Effector memory CD8-positive, alpha-beta T cell (primary cell): ENCODE measurements at regions not wholly inside any gene's neighbourhood (a gene's known extent, or its start where the extent isn't known, plus 50 kb on each side); places are given as distances from the start of the nearest gene placed in this dataset.
"Not testable (repeated sequence)": the region's sequence is repeated elsewhere in the genome, so short reads cannot be mapped to it uniquely, and the experiment has no call there.

ENCODE experiments used
- ATAC-seq: fragments of 150-1000 bp; cut with Tn5 transposase; replicated peaks from 2 replicates; pipeline ENCODE4 v1.10.0; 2021; ENCODE audit warnings: mild to moderate bottlenecking, moderate library complexity
- DNase-seq, 3 experiments: peaks; one replicate each; pipeline ENCODE4 v3.0.0; 2021
- H3K27ac Mint-ChIP-seq, 2 donors: one replicate each; pipeline ENCODE4 v1.8.0; 2022; ENCODE audit warnings: mild to moderate bottlenecking in 2 of 2, mixed read lengths in 2 of 2, moderate library complexity in 2 of 2
- H3K27me3 Mint-ChIP-seq, 2 donors: one replicate each; pipeline ENCODE4 v1.8.0; 2022; ENCODE audit warnings: mixed read lengths in 2 of 2
- H3K36me3 Mint-ChIP-seq: one replicate; pipeline ENCODE4 v1.8.0; 2022; ENCODE audit warnings: mild to moderate bottlenecking, moderate library complexity, mixed read lengths; ENCODE audit not compliant: insufficient read depth
- H3K4me1 Mint-ChIP-seq, 2 donors: one replicate each; pipeline ENCODE4 v1.8.0; 2022; ENCODE audit warnings: low read depth in 2 of 2, mixed read lengths in 2 of 2
- H3K4me3 Mint-ChIP-seq, 2 donors: one replicate each; pipeline ENCODE4 v1.8.0; 2022; ENCODE audit warnings: mild to moderate bottlenecking in 2 of 2, mixed read lengths in 2 of 2, moderate library complexity in 2 of 2
- H3K9me3 Mint-ChIP-seq, 2 donors: one replicate each; pipeline ENCODE4 v1.8.0; 2022; ENCODE audit warnings: mixed read lengths in 2 of 2

GRCh38 chr4:52376132-52376704 lies 282.9 kb downstream of the USP46 start:
- H3K27me3 Mint-ChIP-seq: peaks cover 10 to 15% of the 10 kb centered on the region in 2 donors
- peak in 1 of 3 experiments; percentile 4 for DNase-seq
- ATAC-seq: no peak
- no peak overlapping the region for H3K27ac Mint-ChIP-seq
- no peaks in the 10 kb centered on the region for H3K9me3 Mint-ChIP-seq
- H3K4me3 Mint-ChIP-seq: no peak overlapping the region
- H3K4me1 Mint-ChIP-seq: no peaks in the 10 kb centered on the region
- H3K36me3 Mint-ChIP-seq: no peaks in the 10 kb centered on the region

- Mint-ChIP-seq H3K27me3 (peaks cover 10 to 15% of the 10 kb centered on the region in 2 donors), H3K36me3 (no peaks in the 10 kb centered on the region), H3K9me3 (no peaks in the 10 kb centered on the region), H3K4me1 (no peaks in the 10 kb centered on the region), H3K27ac (no peak overlapping the region), H3K4me3 (no peak overlapping the region)
- ATAC-seq (no peak), DNase-seq (no peak)
These were observed 281.5 kb downstream of the USP46 start for GRCh38 chr4:52377563-52377962.

GRCh38 chr4:52407545-52407944 lies 251.6 kb downstream of the USP46 start:
- no peaks in the 10 kb centered on the region for H3K4me1 Mint-ChIP-seq
- H3K9me3 Mint-ChIP-seq: peaks cover 7 to 10% of the 10 kb centered on the region in 2 donors
- no peak overlapping the region for H3K4me3 Mint-ChIP-seq
- H3K27me3 Mint-ChIP-seq: peaks cover 0 to under 1% of the 10 kb centered on the region in 2 donors
- H3K36me3 Mint-ChIP-seq: no peaks in the 10 kb centered on the region
- DNase-seq (no peak), ATAC-seq (no peak)
- H3K27ac Mint-ChIP-seq: no peak overlapping the region

GRCh38 chr4:52408032-52408431 lies 251.1 kb downstream of the USP46 start:
- H3K27me3 Mint-ChIP-seq: peaks cover 0 to 5% of the 10 kb centered on the region in 2 donors
- no peak overlapping the region for H3K4me3 Mint-ChIP-seq
- no peak for DNase-seq
- no peak for ATAC-seq
- no peaks in the 10 kb centered on the region for H3K36me3 Mint-ChIP-seq
- no peak overlapping the region for H3K27ac Mint-ChIP-seq
- no peaks in the 10 kb centered on the region for H3K4me1 Mint-ChIP-seq
- H3K9me3 Mint-ChIP-seq: peaks cover 10 to 13% of the 10 kb centered on the region in 2 donors

GRCh38 chr4:52408471-52408870 lies 250.6 kb downstream of the USP46 start:
- DNase-seq (no peak), ATAC-seq (no peak)
- Mint-ChIP-seq H3K9me3 (peaks cover 13 to 15% of the 10 kb centered on the region in 2 donors), H3K4me1 (no peaks in the 10 kb centered on the region), H3K27ac (no peak overlapping the region), H3K27me3 (peaks cover 0 to 9% of the 10 kb centered on the region in 2 donors), H3K4me3 (no peak overlapping the region), H3K36me3 (no peaks in the 10 kb centered on the region)

GRCh38 chr4:52409766-52410165 lies 249.3 kb downstream of the USP46 start:
- not testable (repeated sequence) for DNase-seq, H3K36me3 Mint-ChIP-seq, H3K27ac Mint-ChIP-seq, H3K4me3 Mint-ChIP-seq, ATAC-seq, H3K4me1 Mint-ChIP-seq
- H3K9me3 Mint-ChIP-seq: peaks cover 13 to 15% of the 10 kb centered on the region in 2 donors
- H3K27me3 Mint-ChIP-seq: peaks cover 0 to 11% of the 10 kb centered on the region in 2 donors

GRCh38 chr4:52410971-52411370 lies 248.1 kb downstream of the USP46 start:
- DNase-seq: no peak
- H3K27ac Mint-ChIP-seq: no peak overlapping the region
- H3K9me3 Mint-ChIP-seq: peaks cover 13 to 15% of the 10 kb centered on the region in 2 donors
- H3K4me1 Mint-ChIP-seq: no peaks in the 10 kb centered on the region
- peaks cover 0 to 11% of the 10 kb centered on the region in 2 donors for H3K27me3 Mint-ChIP-seq
- no peaks in the 10 kb centered on the region for H3K36me3 Mint-ChIP-seq
- ATAC-seq: no peak
- no peak overlapping the region for H3K4me3 Mint-ChIP-seq

GRCh38 chr4:52420330-52420729 lies 238.8 kb downstream of the USP46 start:
- Mint-ChIP-seq H3K9me3 (peaks cover 3 to 7% of the 10 kb centered on the region in 2 donors), H3K4me1 (no peaks in the 10 kb centered on the region), H3K27ac (no peak overlapping the region), H3K36me3 (no peaks in the 10 kb centered on the region), H3K27me3 (no peaks in the 10 kb centered on the region), H3K4me3 (no peak overlapping the region)
- ATAC-seq: no peak
- DNase-seq: no peak

- H3K27me3 Mint-ChIP-seq: no peaks in the 10 kb centered on the region
- DNase-seq (no peak), ATAC-seq (no peak)
- H3K9me3 Mint-ChIP-seq: peaks cover 3 to 7% of the 10 kb centered on the region in 2 donors
- no peak overlapping the region for H3K4me3 Mint-ChIP-seq
- H3K36me3 Mint-ChIP-seq: no peaks in the 10 kb centered on the region
- H3K4me1 Mint-ChIP-seq: no peaks in the 10 kb centered on the region
- H3K27ac Mint-ChIP-seq: no peak overlapping the region
These were observed 237.3 kb downstream of the USP46 start for GRCh38 chr4:52421811-52422213.

- peaks cover under 1 to 3% of the 10 kb centered on the region in 2 donors for H3K9me3 Mint-ChIP-seq
- H3K27ac Mint-ChIP-seq: no peak overlapping the region
- ATAC-seq (no peak), DNase-seq (no peak)
- no peaks in the 10 kb centered on the region for H3K36me3 Mint-ChIP-seq
- no peak overlapping the region for H3K4me3 Mint-ChIP-seq
- H3K4me1 Mint-ChIP-seq: no peaks in the 10 kb centered on the region
- no peaks in the 10 kb centered on the region for H3K27me3 Mint-ChIP-seq
These were observed 235.1 kb downstream of the USP46 start for GRCh38 chr4:52423967-52424366.

GRCh38 chr4:52425751-52426326 lies 233.3 kb downstream of the USP46 start:
- no peak for DNase-seq
- H3K4me1 Mint-ChIP-seq: no peaks in the 10 kb centered on the region
- no peaks in the 10 kb centered on the region for H3K36me3 Mint-ChIP-seq
- no peak overlapping the region for H3K27ac Mint-ChIP-seq
- ATAC-seq: no peak
- peaks cover under 1 to 6% of the 10 kb centered on the region in 2 donors for H3K9me3 Mint-ChIP-seq
- no peak overlapping the region for H3K4me3 Mint-ChIP-seq
- H3K27me3 Mint-ChIP-seq: no peaks in the 10 kb centered on the region

GRCh38 chr4:52431410-52431809 lies 227.7 kb downstream of the USP46 start:
- ATAC-seq: no peak
- no peak for DNase-seq
- Mint-ChIP-seq H3K9me3 (peaks cover 4 to 6% of the 10 kb centered on the region in 2 donors), H3K36me3 (no peaks in the 10 kb centered on the region), H3K27ac (no peak overlapping the region), H3K4me1 (no peaks in the 10 kb centered on the region), H3K27me3 (peaks cover 0 to 4% of the 10 kb centered on the region in 2 donors), H3K4me3 (no peak overlapping the region)

- Mint-ChIP-seq H3K9me3 (peaks cover 4 to 6% of the 10 kb centered on the region in 2 donors), H3K27me3 (peaks cover 0 to 9% of the 10 kb centered on the region in 2 donors), H3K36me3 (no peaks in the 10 kb centered on the region), H3K4me1 (no peaks in the 10 kb centered on the region), H3K27ac (no peak overlapping the region), H3K4me3 (no peak overlapping the region)
- no peak for ATAC-seq
- no peak for DNase-seq
These were observed 227.2 kb downstream of the USP46 start for GRCh38 chr4:52431869-52432268.

- DNase-seq, H3K27ac Mint-ChIP-seq, H3K4me3 Mint-ChIP-seq, ATAC-seq, H3K36me3 Mint-ChIP-seq, H3K9me3 Mint-ChIP-seq, H3K4me1 Mint-ChIP-seq: not testable (repeated sequence)
- H3K27me3 Mint-ChIP-seq: peaks cover 0 to 14% of the 10 kb centered on the region in 2 donors
These were observed 216.6 kb downstream of the USP46 start for GRCh38 chr4:52442524-52442923.
